HFF-Myc (cell line): ENCODE measurements at regions not wholly inside any gene's neighbourhood (a gene's known extent, or its start where the extent isn't known, plus 50 kb on each side); places are given as distances from the start of the nearest gene placed in this dataset.

Experiments
- DNase-seq: peaks from one replicate; pipeline ENCODE4 v3.0.0-alpha.2; 2011; ENCODE audit warnings: low read depth; ENCODE audit errors: extremely low read depth
- H3K4me3 ChIP-seq: replicated peaks from 2 replicates; pipeline ENCODE4 v1.5.1; 2011; ENCODE audit warnings: low read depth, mild to moderate bottlenecking, control low read depth, low read length
- CTCF ChIP-seq: IDR thresholded peaks from 2 replicates; pipeline ENCODE4 v1.5.1; 2012; ENCODE audit warnings: mild to moderate bottlenecking, low read depth, low read length, control low read depth; ENCODE audit errors: missing control alignments

DNA sequence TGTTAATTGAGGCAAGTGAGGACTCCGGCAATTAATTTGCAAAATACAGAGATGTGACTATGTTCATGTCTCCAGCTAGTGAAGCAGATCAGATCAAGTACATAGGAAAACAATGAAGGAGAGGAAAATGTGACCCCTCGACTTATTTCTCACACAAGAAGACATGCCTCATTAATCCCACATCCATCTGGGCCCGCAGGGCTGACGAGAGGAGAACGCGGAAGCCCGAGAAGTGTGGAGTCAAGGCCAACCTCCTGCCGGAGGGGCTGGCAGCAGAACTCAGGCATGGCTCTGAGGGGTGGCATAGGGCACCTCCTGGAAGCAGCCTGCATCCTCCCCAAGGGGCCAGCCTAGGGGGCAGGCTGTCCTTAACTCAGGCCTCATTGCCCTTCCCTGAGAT is 54.4 kb downstream of the ZNF503 start:
- TF ChIP-seq CTCF: no peak
- H3K4me3 ChIP-seq: no peak overlapping the region
- no peak for DNase-seq

DNA sequence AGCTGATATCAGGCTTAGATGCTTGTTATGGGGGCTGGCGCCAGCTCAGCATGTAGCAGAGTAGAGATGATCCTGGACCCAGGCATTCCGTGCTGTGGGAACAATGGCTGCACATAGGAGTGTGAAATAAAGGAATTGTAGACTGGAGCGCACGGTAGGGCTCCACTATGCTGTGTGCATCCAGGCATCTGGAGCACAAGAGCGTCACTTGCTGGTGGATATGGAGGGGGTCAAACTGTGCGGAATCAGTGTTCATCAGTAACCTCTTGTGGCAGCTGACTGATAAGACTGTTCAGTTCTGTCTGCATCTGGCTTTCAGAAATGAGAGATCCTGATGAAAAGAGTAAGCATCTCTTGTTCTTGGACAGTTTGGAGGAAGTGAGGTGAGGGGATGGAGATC is 55.8 kb downstream of the ZNF503 start:
- no peak for DNase-seq
- no peak overlapping the region for H3K4me3 ChIP-seq
- TF ChIP-seq CTCF: no peak

DNA sequence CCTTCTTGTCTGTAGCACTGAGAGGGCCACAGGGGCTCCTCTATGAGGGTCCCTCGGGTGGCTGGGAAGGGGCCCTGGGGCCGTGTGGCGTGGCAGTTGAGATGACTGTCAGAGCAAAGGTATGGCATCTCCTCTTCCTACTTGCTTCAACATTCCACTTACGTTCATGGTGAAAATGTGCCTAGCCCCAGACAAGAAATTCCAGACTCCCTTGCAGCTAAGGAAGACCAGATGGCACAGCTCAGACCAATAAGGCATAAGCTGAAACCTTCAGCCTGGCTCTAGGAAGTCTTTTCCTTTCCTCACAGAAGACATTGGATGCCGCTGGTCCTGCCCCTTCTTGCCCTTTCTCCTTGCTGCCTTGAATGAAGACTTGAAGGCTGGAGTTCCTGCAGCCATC is 57.4 kb downstream of the ZNF503 start:
- no peak overlapping the region for H3K4me3 ChIP-seq
- DNase-seq: no peak
- TF ChIP-seq CTCF: no peak

DNA sequence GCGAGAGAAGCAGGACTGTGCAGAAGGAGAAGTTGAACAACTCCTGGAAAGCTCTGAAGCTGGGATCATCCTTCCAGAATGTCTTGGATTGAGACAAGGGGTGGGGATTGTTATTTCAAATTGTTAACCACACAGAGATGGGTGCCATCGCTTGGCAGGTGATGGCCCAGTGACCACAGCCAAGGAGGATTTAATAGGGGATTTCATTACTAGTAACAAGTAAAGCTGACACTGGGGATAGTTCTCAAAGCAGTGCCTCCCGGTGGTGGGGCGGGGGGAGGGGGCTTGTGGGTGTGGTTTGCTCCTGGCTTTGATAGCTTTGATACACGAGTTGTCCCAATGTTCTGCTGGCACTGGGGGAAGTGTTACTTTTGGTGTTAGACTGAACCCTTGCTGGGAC is 59.2 kb downstream of the ZNF503 start:
- DNase-seq: no peak
- no peak for TF ChIP-seq CTCF
- H3K4me3 ChIP-seq: no peak overlapping the region

GRCh38 chr10:75335983-75336382 is 65.6 kb downstream of the ZNF503 start:
- no peak for DNase-seq
- H3K4me3 ChIP-seq: no peak overlapping the region
- no peak for TF ChIP-seq CTCF

GRCh38 chr10:75335191-75335590 is 66.4 kb downstream of the ZNF503 start:
- no peak overlapping the region for H3K4me3 ChIP-seq
- TF ChIP-seq CTCF: no peak
- DNase-seq: no peak

DNA sequence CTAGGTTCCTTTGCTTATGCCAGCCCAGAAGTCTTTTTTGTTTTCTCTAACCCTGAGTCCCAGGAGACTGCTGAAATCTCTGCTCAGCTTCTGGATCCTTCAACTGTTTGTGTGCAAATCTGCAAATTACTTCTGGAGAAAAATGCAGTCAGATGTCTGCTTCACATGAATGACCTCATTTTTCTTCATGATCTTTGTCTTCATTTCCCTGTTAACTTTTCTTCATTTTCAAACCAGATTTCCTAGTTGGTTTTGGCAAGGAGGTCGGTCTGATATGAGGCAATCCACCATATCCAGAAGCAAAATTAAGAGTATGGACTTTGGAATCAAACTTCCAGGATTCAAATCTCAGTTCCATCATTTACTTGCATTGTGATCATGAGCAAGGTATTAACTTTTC is 66.8 kb downstream of the ZNF503 start:
- DNase-seq: no peak
- no peak overlapping the region for H3K4me3 ChIP-seq
- no peak for TF ChIP-seq CTCF
